Astrocyte of the spinal cord (primary cell): ENCODE measurements at regions not wholly inside any gene's neighbourhood (a gene's known extent, or its start where the extent isn't known, plus 50 kb on each side); places are given as distances from the start of the nearest gene placed in this dataset.

Experiments used
- DNase-seq: peaks from one replicate; pipeline ENCODE4 v3.0.0; 2011; ENCODE audit warnings: low read depth, low spot score
- H3K4me3 ChIP-seq: 2 replicates; pipeline ENCODE4 v1.5.1; 2011; ENCODE audit warnings: low read depth, mild to moderate bottlenecking, low read length, moderate library complexity
- CTCF ChIP-seq: IDR thresholded peaks from 2 replicates; pipeline ENCODE4 v1.5.1; 2012; ENCODE audit warnings: low read depth, mild to moderate bottlenecking, low read length, inconsistent platforms
- in situ Hi-C: cut with HindIII; loops from 2 replicates; pipeline ENCODE4 v1.10.0; 2017; ENCODE audit warnings: low sequenced_read_pairs

DNA sequence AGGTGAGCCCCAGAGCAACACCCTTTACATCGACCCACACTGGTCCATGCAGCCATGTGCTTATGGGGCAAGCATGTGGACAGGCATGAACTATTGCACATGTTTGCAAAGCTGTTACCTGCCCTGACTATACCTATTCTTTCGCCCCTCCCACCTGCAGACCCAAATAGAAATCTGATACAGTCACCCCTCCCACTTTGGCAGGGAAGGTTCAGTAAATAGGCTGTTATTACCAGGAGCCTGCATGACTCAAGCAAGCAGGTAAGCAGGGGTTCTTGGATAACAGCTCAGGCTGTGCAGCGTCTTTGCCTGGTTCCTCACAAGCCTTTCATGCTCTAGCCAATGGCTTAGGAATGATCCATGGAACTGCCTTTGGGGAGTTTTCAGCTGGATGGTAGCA, 122.7 kb upstream of the DIPK2B start:
- no peak overlapping the region for H3K4me3 ChIP-seq
- in situ Hi-C loops, result no loop called here
- no peak for DNase-seq
- TF ChIP-seq CTCF, result no peak

GRCh38 chrX:45322820-45323219, 122.1 kb upstream of the DIPK2B start:
- no peak for TF ChIP-seq CTCF
- H3K4me3 ChIP-seq, result no peak overlapping the region
- peak; percentile 59 for DNase-seq
- in situ Hi-C loops, result no loop called here

DNA sequence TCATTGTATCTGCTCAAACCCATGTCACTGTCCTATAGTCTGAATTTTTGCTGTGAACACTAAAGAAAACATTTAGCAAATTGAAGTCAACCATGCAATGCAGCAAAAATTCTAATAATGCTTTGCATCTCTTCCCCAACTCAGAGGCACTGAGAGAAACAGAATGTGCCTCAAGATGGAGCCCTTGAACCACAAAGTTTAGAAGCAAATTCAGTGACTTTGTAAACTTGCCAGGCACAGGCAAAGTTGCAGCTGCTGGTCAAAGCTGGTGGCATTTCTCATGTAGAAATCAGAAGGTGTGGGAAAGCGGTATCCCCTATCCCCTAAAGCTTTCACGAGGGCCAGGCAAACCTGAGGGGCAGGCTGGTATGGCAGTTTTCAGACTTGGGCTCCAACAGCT, 121.7 kb upstream of the DIPK2B start:
- no peak overlapping the region for H3K4me3 ChIP-seq
- peak; percentile 83 for DNase-seq
- in situ Hi-C loops, result no loop called here
- peak; percentile 58 for TF ChIP-seq CTCF

DNA sequence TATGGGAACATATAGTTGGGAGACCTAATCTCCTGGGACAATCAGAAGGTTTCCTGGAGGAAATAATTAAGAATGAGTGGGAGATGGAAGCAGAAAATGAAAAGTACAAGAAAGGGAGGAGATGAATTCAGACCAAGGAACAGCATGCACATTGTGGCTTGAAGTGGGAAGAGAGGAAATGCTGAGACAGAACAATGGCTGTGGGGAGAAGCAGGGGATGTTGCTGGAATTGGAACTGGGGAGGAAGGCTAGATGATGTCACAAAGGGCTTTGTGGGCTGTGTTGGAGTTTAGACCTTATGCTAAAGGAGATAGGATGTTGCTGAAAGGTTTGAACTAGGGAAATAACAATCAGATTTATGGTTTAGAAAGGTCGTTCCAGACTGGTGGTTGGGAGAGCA, 119.5 kb upstream of the DIPK2B start:
- TF ChIP-seq CTCF, result no peak
- in situ Hi-C loops, result no loop called here
- no peak overlapping the region for H3K4me3 ChIP-seq
- DNase-seq, result no peak

DNA sequence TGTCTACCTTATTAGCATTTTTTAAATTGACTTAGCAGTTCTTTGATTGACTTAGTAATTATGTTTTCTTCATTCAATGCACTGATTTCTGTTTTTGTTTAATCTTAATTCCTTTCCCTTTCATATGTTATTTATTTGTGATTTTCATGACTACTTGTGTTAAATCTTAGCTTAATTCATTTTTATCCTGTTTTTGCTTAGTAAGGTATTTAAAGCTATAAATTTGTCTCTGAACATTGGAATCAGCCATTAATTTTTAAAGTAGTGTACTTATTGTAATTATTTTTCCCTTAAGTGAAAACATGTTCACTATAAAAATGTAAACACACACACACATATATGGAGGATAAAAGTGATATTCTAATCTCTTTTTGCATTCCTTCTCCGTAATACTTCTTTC, 109.1 kb upstream of the DIPK2B start:
- in situ Hi-C loops, result no loop called here
- TF ChIP-seq CTCF, result no peak
- DNase-seq, result no peak
- no peak overlapping the region for H3K4me3 ChIP-seq

GRCh38 chrX:45309096-45309495, 108.4 kb upstream of the DIPK2B start:
- no peak for TF ChIP-seq CTCF
- DNase-seq, result peak; percentile 26
- in situ Hi-C loops, result no loop called here

GRCh38 chrX:45306794-45307193, 106.1 kb upstream of the DIPK2B start:
- no peak for TF ChIP-seq CTCF
- in situ Hi-C loops, result no loop called here
- no peak overlapping the region for H3K4me3 ChIP-seq
- no peak for DNase-seq

More at GRCh38 chrX:45309096-45309495, 108.4 kb upstream of the DIPK2B start:
- H3K4me3 ChIP-seq, result no peak overlapping the region
